NCI-H2107 (cell line): ENCODE measurements at regions not wholly inside any gene's neighbourhood (a gene's known extent, or its start where the extent isn't known, plus 50 kb on each side); places are given as distances from the start of the nearest gene placed in this dataset.

ENCODE experiments used
- DNase-seq: peaks from one replicate; lab custom pipeline; 2025; lab: John Stamatoyannopoulos, UW

DNA sequence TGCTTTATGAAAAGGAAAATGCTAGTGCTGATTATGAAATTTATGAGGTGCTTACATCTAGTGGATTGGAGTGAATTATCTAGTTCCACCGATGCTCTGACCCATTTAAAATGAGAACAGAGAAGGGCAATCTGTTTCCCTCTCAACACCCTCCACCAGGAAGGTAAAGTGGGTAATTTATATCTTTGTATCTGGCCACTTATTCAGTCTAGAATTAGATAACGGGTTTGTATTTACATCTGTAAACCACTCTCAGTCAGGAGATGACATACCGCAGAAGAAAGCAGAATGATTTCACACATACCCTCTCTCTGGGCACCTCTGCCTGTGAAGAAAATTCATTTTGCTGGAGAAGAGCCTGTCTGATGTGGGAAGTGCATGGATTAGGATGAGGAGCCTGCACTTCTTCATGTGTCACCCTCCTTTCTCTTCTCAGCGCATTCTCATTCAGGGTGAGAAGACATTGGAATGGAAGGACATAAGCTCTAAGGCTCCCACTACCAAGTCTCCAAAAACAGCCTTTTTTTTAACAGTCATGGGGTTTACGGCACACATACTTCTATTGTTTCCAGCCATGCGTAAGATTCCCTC, 646.7 kb upstream of the SALL1 start:
- no peak for DNase-seq

DNA sequence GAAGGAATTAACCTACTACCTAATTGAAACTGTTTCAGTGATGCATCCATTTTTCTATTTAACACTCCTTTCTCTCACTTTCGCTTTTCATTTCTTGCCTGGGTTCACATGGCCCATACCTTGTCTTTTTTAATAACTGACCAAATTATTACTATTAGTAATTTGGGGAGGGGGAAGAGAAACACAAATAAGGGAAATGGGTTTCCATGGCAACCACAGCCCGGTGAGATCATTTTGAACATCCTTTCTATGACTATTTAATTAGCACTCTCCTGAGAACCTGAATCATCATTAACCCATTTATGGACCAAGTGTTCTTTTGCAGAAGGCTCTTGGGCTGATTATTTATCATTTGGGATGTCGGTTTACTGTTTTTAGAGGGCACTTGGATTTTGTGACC, 628.2 kb upstream of the SALL1 start:
- DNase-seq = no peak

DNA sequence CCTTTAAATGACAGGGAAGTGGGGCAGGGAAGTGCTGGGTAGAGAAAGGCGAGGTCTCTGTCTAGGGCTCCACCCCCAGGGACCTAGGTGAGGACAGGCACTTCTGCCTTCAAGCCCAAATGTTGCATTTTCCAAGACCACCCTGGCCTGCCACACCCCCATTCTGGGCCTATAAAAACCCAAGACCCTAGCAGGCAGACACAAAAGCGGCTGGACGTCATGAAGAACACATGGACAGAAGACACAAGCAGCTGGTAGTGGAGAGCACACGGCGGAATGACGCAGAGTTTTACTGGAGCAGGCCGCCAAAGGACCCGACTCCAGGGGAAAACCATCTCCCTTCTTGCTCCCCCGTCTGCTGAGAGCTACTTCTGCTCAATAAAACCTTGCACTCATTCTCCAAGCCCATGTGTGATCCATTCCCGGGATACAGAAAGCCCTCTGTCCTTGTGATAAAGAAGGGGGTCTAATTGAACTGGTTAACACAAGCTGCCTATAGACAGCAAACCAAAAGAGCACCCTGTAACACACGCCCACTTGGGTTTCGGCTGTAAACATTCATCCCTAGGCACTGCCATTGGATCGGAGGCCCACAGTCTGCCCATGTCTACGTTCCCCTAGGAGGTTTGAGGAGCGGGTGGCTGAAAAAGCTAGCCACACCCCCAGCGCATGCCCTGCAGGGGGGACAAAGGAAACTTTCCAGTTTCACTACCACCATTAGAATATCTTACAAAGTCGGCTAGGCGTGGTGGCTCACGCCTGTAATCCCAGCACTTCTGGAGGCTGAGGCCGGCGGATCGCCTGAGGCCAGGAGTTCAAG, 622.2 kb upstream of the SALL1 start:
- no peak for DNase-seq

- no peak for DNase-seq
Measured at GRCh38 chr16:51766739-51767138, 615.7 kb upstream of the SALL1 start.

DNA sequence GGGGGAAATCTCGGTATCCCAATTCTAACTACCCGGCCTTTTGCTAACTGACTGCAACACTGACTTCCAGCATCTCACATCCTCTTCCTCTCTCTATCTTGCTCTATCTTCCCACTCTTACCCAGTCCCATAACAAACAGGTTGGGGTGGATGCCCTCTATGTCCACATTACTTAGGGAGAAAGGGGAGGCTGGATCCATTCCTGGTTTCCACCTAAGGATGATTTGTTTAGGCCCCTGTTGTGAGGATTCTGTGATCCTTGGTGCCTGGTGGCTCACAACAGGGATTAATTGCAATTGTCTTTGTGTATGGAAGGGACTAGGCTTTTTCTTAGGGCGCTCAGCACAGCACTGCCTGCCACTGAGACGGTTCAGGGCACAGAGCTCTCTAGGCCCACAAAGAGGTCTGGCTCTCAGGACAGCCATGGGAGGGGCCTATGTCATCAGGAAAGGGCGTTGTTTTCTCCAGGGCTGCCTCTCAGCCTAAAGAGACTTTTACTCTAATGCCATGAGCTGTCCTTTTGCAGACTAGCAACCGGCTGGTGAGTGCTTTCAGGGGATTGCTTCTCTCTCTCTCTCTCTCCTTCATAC, 612.1 kb upstream of the SALL1 start:
- no peak for DNase-seq

- peak; percentile 81 for DNase-seq
Measured at GRCh38 chr16:51762081-51762996, 611.3 kb upstream of the SALL1 start.

GRCh38 chr16:51761001-51761400, 609.9 kb upstream of the SALL1 start:
- no peak for DNase-seq

DNA sequence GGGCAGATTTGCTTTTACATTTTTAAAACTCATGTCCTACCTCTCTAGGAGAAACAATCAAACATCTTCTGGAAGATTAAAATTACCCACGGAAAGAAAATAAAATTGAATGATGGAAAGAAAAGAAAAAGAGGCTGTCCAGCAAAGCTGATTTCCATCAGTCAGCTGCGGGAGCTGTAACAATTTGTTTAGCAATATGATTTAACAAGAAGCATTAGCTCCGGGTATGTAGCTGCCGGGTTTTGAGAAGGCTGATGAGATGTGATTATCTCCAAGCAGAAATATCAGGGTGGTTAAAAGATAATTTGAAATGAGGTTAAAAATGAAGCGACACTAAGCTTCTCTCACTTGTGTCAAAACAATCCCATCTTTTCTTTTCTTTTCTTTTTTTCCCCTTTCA, 608.9 kb upstream of the SALL1 start:
- DNase-seq = no peak

DNA sequence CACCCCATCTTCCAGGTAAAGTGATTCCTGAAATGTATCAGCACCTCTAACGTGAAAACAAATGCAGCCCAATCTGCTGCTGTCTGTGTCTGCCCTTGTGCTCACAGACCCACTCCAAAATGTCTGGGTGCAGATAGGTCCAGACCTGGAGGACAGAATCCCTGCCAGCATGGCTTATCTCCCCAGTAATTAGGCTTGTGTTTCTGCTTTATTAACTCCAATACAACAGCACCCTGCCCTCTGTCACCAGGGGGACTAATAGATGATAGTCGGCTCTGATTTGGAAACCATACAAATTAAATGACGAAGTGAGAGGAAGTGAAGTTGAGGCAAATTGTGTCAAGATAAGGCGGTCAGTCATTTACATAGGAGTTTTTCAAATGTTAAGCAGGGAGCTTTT, 608.3 kb upstream of the SALL1 start:
- DNase-seq = no peak

DNA sequence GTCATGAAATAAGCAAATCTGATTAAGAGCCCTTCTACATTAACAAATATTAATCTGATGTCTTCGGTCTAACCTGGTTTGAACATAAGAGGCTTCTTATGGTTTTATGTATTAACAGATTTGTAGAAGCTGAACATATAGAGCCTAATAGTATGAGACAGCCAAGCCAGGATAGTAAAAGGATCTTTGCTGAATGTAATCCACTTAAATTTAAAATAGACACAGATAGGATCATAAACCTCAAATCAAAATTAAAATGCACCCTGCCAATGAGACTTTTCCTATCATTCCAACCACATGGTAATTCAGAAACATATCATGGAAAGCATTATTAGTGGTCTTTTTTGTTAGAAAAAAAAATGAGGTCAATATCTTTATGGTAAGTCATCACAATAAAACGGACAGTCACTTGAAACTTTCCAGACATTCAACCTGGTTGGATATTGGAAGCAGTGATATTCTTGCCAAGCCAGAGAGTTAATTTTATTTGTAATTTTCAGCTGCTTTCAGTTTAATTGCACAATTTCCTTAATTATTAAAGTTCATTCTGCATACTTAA, 606.9 kb upstream of the SALL1 start:
- no peak for DNase-seq

- no peak for DNase-seq
Measured at GRCh38 chr16:51757505-51757904, 606.4 kb upstream of the SALL1 start.

GRCh38 chr16:51757124-51757470, 606.0 kb upstream of the SALL1 start:
- DNase-seq = no peak

DNA sequence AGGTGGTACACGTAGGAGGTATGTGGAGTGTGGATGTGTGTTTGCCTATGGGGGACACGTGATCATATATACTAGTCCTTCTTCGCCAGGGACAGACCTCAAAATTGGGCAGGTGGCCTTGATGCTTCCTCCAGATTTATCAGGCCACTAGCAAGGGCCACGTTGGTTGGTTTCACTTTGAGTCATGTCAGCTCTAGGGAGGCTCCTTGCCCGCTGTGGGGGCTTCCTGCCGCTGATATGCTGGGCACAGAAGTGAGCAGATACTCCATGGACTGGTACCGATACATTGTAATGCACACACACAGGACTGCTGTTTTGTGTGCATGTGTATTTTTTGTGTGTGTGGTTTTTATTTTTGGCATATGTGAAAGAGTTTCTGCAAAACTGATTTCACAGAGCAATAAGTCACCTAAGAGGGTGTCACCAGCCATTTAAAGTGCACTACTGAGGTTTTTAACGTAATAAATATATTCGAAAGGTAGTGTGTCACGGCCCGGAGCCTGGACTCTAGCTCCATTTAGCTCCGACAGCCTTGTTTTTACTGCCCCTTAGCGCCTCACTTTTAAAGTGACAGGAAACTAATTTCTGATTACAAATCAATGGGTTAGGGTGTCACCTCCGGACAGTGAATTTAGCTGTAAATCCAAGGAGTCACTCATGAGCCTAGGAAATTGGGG, 605.5 kb upstream of the SALL1 start:
- no peak for DNase-seq

DNA sequence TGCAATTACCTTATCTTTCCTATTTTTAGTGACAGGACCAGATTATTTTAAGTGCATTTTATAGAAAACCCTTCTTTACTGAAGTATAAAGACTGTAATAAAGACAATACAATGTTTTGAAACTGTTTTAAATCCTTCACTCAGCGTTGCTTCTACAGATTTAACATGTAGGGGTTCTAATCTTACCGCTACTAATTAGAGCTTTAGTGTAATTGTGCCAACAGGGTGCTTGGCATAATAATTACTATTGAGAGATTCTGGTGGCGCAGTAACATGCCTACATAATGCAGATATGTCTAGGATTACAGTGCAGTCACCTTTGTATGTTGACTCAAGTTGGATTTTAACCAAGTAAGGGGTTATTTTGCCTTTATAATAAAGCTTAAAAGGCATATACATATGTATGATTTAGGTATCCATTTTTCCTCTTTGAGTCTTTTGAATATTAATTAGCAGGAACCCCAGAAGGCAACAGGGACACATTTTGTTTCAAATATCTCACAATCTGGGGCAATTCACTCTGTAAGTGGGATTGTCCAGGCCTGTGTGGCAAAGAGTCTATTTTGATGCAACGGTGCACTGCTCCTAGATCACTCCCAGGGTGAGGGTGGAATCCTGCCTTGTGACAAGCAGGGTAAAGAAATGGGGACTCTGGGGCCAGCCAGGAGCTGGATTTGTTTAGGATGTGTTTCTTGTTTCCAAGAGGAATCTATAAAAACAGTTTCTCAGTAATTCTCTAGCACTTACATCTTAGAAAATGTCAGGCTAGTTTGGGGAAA, 604.7 kb upstream of the SALL1 start:
- DNase-seq = no peak

- DNase-seq = no peak
Measured at GRCh38 chr16:51755039-51755501, 604.0 kb upstream of the SALL1 start.

DNA sequence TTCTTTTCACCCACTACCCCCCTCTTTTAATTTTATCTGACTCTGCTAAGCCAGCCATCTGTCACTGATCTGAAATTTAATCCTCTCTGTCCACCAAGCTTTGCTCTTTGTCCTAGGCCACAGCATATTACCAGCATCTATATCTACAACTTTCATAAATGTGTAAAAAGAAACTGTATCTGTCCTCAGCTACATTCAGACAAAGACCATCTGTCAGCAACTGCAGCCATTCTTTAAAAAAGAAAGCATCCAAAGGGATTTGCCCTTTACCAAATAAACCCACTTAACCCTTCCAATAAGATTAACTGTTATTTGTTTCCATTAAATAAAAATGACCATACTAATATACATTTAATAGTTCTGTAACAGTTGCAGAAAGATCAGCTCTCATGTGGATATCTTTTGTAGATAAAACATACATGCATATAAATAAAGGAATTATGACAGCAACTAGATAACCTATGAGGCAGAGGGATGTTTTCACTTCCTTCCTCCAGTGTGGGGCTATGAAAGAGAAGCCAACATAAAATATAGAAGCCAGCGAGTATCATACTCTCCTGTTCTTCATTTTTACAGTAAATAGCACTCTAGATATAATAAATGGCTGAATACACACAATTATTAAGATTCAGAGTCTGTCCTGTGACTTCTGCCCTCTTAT, 602.5 kb upstream of the SALL1 start:
- DNase-seq = no peak

GRCh38 chr16:51752438-51752995, 601.4 kb upstream of the SALL1 start:
- no peak for DNase-seq

GRCh38 chr16:51747329-51747728, 596.3 kb upstream of the SALL1 start:
- DNase-seq = no peak

GRCh38 chr16:51734220-51734619, 583.1 kb upstream of the SALL1 start:
- no peak for DNase-seq

GRCh38 chr16:51733181-51733580, 582.1 kb upstream of the SALL1 start:
- no peak for DNase-seq
